HuH-7.5 (cell line): ENCODE measurements at regions not wholly inside any gene's neighbourhood (a gene's known extent, or its start where the extent isn't known, plus 50 kb on each side); places are given as distances from the start of the nearest gene placed in this dataset.

Source experiments
- DNase-seq: peaks from one replicate; pipeline ENCODE4 v3.0.0; 2011; ENCODE audit warnings: low spot score

- no peak for DNase-seq
Observed at GRCh38 chr6:22883061-22883717, 313.8 kb downstream of the HDGFL1 start.

DNA sequence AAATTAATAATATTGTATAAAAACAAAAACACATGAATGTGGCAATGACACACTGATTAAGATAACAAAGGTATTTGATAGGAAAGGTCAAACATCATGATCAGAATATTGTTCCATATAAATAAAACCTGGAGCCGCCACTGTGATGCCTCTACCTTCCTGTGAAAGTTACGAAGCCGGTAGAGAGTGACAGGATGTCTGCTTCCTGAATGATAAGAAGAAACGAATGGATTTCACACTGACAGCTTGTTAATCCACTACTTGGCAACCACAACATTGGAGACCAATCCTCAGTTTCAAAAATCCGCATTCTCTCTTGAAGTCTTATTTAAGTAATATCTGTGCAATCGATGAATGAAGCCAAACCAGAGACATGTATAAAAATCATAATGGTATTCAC is 315.1 kb downstream of the HDGFL1 start:
- DNase-seq, result no peak

GRCh38 chr6:22886650-22887581 is 317.6 kb downstream of the HDGFL1 start:
- no peak for DNase-seq

- no peak for DNase-seq
Observed at GRCh38 chr6:22888163-22888752, 318.9 kb downstream of the HDGFL1 start.

- no peak for DNase-seq
Observed at GRCh38 chr6:22891934-22892333, 322.6 kb downstream of the HDGFL1 start.

- no peak for DNase-seq
Observed at GRCh38 chr6:22892452-22892851, 323.1 kb downstream of the HDGFL1 start.

DNA sequence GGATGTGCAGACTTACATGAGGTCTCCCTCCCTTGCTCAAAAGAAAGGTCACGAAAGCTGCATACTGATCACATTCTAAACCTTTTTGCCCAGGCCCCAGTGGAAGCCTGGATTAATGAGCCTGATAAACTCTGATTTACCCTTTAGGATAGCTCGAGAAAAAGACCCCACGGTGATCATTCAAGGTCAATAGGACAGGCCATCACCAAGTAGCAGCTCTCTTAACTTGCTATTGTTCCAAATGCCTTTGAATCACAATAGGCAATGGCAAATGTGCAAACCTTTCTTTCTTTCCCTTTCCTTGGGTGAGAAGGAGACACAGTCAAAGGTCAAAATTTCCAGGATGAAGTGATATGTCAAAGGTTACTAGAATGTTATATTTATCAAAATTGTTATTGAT is 327.3 kb downstream of the HDGFL1 start:
- no peak for DNase-seq

DNA sequence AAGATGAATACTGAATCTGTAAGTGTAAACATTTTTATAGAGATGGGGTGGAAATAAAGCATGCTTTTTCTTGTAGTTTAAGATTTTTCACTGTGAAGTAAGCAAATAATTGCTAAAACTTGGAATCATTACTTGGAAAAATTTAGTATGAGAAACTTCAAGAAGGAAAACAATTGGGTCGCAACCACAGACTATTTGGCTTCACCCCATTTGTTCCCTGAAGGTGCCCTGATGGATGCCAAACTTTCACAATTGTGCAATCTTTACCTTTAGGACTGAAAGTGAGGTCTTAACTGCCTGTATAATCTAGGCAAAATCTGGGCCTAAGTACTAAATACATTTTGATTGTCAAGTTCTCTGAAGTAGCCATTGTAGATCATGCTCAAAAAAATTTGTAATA is 330.1 kb downstream of the HDGFL1 start:
- no peak for DNase-seq

- no peak for DNase-seq
Observed at GRCh38 chr6:22903826-22904225, 334.5 kb downstream of the HDGFL1 start.

- DNase-seq, result no peak
Observed at GRCh38 chr6:22904431-22904830, 335.1 kb downstream of the HDGFL1 start.

DNA sequence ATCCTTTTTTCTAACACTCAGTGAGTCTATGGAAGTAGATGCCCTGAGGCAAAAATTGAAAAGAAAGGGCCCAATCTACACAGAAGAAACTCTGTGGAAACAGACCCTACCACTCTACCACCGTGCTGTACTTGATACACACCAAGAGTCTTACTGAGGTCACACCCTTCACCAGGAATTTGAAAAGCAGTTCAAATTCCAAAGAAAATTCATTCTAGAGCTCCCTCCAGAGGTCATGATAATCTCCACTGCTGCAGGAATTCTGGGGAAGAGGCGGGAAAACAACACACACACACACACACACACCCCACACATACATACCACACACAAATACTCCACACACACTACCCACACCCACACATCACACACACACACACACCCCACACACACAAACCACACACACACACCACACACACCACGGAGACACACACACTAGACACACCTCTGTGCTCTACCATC is 336.8 kb downstream of the HDGFL1 start:
- peak; percentile 6 for DNase-seq

DNA sequence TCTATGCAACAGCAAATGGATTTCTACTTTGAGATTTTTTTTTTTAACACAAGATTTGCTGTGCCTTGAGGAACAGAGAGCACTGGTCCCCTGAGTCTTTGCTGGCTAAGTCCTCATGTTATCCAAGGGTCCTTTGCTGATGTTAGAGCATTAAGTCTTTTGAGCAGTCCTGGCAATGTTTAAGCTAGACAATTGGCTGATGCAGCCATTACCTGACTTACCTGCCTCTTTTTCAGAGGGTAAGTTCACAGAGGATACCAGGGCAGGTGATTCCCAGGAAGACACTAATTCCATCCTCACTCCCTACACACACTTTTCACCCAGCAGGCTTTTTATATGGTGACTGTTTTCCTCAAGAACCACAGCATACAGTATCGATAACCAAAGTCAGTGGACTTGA is 337.7 kb downstream of the HDGFL1 start:
- DNase-seq, result no peak

- no peak for DNase-seq
Observed at GRCh38 chr6:22910370-22910769, 341.0 kb downstream of the HDGFL1 start.

GRCh38 chr6:22913612-22914011 is 344.2 kb downstream of the HDGFL1 start:
- DNase-seq, result no peak

DNA sequence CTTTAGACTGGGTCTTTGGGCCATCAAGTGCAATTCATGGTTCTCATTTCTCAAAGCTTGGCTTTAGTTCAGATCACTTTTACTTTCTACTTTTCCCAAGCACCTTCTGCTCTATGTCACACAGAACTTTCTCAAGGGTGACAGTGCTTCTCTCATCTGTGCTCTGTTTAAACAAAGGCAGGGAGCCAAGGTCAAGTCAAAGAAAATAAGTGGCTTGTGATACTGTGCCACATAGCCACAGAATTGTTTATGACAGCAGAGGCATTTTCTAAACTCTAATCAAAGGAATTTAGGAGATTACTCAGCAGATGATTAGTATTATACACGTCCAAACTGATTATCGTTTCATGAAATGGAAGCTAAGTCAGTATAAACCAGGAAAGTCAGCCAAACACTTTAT is 348.0 kb downstream of the HDGFL1 start:
- DNase-seq, result no peak

DNA sequence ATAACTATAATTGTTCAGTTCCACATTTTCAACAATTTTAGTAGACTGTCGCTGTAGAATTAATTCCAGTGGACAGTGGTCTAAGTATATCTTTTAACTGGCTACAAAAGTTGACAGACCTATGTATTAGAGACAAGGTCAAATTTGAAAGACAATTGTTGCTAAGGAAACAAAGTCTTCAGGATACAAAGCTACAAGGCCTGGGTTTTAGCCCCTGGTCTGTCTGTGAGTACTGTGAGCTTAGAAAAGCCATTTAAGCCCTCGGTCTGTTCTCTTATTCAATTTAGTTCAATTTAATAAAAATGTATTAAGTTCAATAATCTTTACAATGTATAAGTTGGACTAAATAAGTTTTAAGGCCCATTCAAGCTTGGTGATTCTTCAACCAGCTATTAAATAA is 352.5 kb downstream of the HDGFL1 start:
- DNase-seq, result no peak

DNA sequence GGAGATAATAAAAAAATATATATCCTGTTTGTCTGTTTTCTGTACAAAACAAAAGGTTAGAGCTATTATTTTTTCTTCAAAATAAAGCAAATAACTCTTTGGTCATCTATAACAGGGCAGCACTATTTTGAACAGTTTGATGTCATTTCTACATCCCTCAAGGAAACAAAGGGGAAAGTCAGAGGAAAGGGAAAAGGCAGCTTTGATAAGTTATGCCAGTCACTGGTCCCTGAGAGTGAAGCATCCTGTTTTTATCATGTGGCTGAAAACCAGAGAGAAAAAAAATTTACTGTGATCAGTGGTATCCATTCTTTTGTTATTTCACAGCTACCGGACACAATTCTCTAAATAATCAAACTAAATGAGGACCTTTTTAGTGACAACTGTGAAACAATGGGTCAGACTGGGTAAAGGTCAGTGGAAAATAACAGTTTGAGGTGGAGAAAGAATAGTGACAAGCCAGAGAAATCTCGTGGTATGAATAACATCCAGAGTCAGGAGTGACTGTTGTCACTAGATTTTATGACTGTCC is 356.0 kb downstream of the HDGFL1 start:
- no peak for DNase-seq

DNA sequence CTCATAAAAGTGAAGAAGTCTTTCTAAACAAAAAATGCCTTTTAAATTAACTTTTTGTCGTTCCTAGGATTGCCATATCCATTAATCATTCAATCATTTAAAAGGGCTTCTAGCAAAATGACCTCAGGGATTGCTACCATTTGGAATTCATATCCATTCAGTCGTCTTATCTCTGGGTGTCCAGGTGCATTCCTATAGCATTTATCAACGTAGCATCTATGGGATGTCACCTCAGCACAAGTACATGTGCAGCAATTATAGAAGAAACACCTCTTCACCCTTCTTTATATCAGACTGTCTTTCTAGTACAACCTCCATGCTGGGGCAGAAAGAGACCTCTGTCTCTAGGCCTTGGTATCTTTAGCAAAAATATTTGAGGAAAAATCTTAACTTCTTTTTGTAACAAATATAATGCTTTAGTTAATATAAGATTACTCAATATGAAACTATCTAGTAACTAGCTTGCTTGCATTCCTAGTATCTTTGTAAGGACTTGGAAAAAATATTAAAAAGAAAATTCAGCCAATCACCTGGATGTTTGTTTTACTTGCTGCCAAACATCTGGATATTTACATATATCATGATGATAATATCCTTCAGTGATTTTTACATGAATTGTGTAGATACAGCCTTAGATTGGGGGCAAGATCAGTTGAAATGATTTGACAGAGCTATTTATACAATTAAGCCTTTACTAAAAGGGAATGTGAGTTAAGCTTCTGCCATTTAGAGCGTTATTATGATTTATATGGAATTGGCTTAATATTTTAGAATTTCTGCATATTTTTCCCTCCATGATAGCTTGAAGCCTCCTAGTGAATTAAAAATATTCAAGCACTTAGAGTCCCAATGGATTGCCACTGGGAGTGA is 356.8 kb downstream of the HDGFL1 start:
- DNase-seq, result no peak

GRCh38 chr6:22926790-22927354 is 357.5 kb downstream of the HDGFL1 start:
- DNase-seq, result no peak

GRCh38 chr6:22928775-22929174 is 359.4 kb downstream of the HDGFL1 start:
- DNase-seq, result no peak

DNA sequence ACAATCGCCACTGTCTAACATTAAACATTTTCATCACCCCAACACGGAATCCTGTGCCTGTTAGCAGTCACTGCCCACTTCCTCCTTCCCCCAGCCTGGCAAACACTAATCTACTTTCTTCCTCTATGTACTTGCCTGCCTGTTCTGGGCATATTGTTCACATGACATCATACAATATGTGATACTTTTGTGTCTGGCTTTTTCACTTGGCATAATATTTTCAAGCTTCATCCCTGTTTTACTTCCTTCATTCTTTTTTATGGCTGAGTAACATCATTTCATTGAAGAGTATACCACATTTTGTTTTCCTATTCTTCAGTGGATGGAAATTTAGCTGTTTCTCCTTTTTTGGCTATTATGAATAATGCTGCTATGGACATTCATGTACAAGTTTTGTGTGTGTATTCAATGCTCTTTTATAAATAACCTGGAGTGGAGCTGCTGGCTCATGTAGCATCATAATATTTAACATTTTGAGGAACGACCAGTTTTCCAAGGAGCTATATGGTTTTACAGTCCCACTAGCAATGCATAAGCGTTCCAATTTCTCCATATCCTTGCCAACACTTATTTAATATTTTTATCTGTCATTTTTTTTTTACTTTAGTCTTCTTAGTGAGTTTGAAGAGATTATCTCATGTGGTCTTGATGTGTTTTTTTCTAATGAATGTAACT is 360.1 kb downstream of the HDGFL1 start:
- DNase-seq, result no peak
